H1 (cell line): ENCODE measurements at regions not wholly inside any gene's neighbourhood (a gene's known extent, or its start where the extent isn't known, plus 50 kb on each side); places are given as distances from the start of the nearest gene placed in this dataset.

Source experiments
- TF ChIP-seq, protein P1 (sequence below): fragments of 300-600 bp; sonication (generic); IDR thresholded peaks from 2 replicates; pipeline ENCODE4 v1.7.1; 2012; ENCODE audit warnings: low read length, moderate library complexity, mild to moderate bottlenecking, inconsistent platforms; ENCODE audit not compliant: insufficient replicate concordance

DNA sequence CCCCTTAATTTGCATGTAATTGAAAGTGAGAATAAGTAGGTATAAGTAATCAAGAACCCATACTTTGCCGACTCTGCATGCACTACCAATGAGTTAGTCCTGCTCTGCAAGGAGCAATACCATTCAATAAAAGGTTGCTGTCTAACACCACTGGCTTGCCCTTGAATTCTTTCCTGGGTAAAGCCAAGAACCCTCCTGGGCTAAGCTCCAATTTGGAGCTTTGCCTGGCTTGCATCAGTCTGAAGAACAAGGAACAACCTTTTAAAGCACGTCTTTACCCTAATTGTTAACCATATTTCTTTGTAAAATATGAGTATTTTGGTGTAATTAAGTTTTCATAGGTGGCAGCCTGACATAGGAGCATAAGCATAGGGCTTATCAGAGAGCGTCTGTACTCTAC is 367.7 kb downstream of the MEI4 start (continued):
- TF ChIP-seq, protein P1, sequence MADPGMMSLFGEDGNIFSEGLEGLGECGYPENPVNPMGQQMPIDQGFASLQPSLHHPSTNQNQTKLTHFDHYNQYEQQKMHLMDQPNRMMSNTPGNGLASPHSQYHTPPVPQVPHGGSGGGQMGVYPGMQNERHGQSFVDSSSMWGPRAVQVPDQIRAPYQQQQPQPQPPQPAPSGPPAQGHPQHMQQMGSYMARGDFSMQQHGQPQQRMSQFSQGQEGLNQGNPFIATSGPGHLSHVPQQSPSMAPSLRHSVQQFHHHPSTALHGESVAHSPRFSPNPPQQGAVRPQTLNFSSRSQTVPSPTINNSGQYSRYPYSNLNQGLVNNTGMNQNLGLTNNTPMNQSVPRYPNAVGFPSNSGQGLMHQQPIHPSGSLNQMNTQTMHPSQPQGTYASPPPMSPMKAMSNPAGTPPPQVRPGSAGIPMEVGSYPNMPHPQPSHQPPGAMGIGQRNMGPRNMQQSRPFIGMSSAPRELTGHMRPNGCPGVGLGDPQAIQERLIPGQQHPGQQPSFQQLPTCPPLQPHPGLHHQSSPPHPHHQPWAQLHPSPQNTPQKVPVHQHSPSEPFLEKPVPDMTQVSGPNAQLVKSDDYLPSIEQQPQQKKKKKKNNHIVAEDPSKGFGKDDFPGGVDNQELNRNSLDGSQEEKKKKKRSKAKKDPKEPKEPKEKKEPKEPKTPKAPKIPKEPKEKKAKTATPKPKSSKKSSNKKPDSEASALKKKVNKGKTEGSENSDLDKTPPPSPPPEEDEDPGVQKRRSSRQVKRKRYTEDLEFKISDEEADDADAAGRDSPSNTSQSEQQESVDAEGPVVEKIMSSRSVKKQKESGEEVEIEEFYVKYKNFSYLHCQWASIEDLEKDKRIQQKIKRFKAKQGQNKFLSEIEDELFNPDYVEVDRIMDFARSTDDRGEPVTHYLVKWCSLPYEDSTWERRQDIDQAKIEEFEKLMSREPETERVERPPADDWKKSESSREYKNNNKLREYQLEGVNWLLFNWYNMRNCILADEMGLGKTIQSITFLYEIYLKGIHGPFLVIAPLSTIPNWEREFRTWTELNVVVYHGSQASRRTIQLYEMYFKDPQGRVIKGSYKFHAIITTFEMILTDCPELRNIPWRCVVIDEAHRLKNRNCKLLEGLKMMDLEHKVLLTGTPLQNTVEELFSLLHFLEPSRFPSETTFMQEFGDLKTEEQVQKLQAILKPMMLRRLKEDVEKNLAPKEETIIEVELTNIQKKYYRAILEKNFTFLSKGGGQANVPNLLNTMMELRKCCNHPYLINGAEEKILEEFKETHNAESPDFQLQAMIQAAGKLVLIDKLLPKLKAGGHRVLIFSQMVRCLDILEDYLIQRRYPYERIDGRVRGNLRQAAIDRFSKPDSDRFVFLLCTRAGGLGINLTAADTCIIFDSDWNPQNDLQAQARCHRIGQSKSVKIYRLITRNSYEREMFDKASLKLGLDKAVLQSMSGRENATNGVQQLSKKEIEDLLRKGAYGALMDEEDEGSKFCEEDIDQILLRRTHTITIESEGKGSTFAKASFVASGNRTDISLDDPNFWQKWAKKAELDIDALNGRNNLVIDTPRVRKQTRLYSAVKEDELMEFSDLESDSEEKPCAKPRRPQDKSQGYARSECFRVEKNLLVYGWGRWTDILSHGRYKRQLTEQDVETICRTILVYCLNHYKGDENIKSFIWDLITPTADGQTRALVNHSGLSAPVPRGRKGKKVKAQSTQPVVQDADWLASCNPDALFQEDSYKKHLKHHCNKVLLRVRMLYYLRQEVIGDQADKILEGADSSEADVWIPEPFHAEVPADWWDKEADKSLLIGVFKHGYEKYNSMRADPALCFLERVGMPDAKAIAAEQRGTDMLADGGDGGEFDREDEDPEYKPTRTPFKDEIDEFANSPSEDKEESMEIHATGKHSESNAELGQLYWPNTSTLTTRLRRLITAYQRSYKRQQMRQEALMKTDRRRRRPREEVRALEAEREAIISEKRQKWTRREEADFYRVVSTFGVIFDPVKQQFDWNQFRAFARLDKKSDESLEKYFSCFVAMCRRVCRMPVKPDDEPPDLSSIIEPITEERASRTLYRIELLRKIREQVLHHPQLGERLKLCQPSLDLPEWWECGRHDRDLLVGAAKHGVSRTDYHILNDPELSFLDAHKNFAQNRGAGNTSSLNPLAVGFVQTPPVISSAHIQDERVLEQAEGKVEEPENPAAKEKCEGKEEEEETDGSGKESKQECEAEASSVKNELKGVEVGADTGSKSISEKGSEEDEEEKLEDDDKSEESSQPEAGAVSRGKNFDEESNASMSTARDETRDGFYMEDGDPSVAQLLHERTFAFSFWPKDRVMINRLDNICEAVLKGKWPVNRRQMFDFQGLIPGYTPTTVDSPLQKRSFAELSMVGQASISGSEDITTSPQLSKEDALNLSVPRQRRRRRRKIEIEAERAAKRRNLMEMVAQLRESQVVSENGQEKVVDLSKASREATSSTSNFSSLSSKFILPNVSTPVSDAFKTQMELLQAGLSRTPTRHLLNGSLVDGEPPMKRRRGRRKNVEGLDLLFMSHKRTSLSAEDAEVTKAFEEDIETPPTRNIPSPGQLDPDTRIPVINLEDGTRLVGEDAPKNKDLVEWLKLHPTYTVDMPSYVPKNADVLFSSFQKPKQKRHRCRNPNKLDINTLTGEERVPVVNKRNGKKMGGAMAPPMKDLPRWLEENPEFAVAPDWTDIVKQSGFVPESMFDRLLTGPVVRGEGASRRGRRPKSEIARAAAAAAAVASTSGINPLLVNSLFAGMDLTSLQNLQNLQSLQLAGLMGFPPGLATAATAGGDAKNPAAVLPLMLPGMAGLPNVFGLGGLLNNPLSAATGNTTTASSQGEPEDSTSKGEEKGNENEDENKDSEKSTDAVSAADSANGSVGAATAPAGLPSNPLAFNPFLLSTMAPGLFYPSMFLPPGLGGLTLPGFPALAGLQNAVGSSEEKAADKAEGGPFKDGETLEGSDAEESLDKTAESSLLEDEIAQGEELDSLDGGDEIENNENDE: no peak
